GM12872 (cell line): ENCODE measurements at regions not wholly inside any gene's neighbourhood (a gene's known extent, or its start where the extent isn't known, plus 50 kb on each side); places are given as distances from the start of the nearest gene placed in this dataset.
A peak's percentile ranks its signal among the peaks of the same experiment; 100 is the strongest.

Experiments used
- CTCF ChIP-seq: IDR thresholded peaks from 3 replicates; pipeline ENCODE4 v1.5.1; 2011; ENCODE audit warnings: low read depth, mild to moderate bottlenecking, low read length, moderate library complexity; ENCODE audit not compliant: insufficient read depth

GRCh38 chr10:78653555-78653954, 415.2 kb upstream of the ZMIZ1 start:
- TF ChIP-seq CTCF: no peak

- TF ChIP-seq CTCF: no peak
Observed at GRCh38 chr10:78654047-78654590, 414.6 kb upstream of the ZMIZ1 start.

GRCh38 chr10:78655979-78656378, 412.8 kb upstream of the ZMIZ1 start:
- no peak for TF ChIP-seq CTCF

GRCh38 chr10:78656417-78657162, 412.2 kb upstream of the ZMIZ1 start:
- no peak for TF ChIP-seq CTCF

- peak; percentile 84 for TF ChIP-seq CTCF
Observed at GRCh38 chr10:78657163-78657861, 411.5 kb upstream of the ZMIZ1 start.

- TF ChIP-seq CTCF: no peak
Observed at GRCh38 chr10:78657862-78658165, 411.0 kb upstream of the ZMIZ1 start.

GRCh38 chr10:78658645-78659597, 409.8 kb upstream of the ZMIZ1 start:
- no peak for TF ChIP-seq CTCF
